ENCODE measurements at regions not wholly inside any gene's neighbourhood (a gene's known extent, or its start where the extent isn't known, plus 50 kb on each side); places are given as distances from the start of the nearest gene placed in this dataset.
"Not testable (repeated sequence)": the region's sequence is repeated elsewhere in the genome, so short reads cannot be mapped to it uniquely, and the experiment has no call there.

- ATAC-seq: no peak
- TF ChIP-seq CSRNP3 (CRISPR knock-in tag; IDR thresholded peaks at IDR 0.05) (no peak), PPARA (CRISPR knock-in tag; IDR thresholded peaks at IDR 0.05; ENCODE audit: borderline replicate concordance) (no peak), GLIS3 (CRISPR knock-in tag; IDR thresholded peaks at IDR 0.05) (no peak), PATZ1 (CRISPR knock-in tag; IDR thresholded peaks at IDR 0.05; ENCODE audit: borderline replicate concordance) (no peak), POU6F1 (CRISPR knock-in tag; IDR thresholded peaks at IDR 0.05; ENCODE audit: borderline replicate concordance, low read depth) (no peak), ZNF70 (CRISPR knock-in tag; IDR thresholded peaks at IDR 0.05) (no peak)
These were observed 87.2 kb downstream of the CAPZA3 start for GRCh38 chr12:18825138-18825537.

- ATAC-seq: no peak
- no peak for TF ChIP-seq ZNF565 (CRISPR knock-in tag; conservative IDR thresholded peaks at IDR 0.05; ENCODE audit: low read depth)
- TF ChIP-seq ZNF8 (CRISPR knock-in tag; IDR thresholded peaks at IDR 0.05): no peak
- no peak for TF ChIP-seq GLIS3 (CRISPR knock-in tag; IDR thresholded peaks at IDR 0.05)
- TF ChIP-seq OSR1 (CRISPR knock-in tag; IDR thresholded peaks at IDR 0.05): no peak
- TF ChIP-seq ZNF70 (CRISPR knock-in tag; IDR thresholded peaks at IDR 0.05): no peak
- TF ChIP-seq TSHZ2 (CRISPR knock-in tag; IDR thresholded peaks at IDR 0.05): no peak
- no peak for TF ChIP-seq PATZ1 (CRISPR knock-in tag; IDR thresholded peaks at IDR 0.05; ENCODE audit: borderline replicate concordance)
- no peak for TF ChIP-seq ARNTL (CRISPR knock-in tag; IDR thresholded peaks at IDR 0.05; ENCODE audit: borderline replicate concordance, low read depth)
- no peak for TF ChIP-seq TOX (CRISPR knock-in tag; IDR thresholded peaks at IDR 0.05; ENCODE audit: borderline replicate concordance)
- TF ChIP-seq ZFP3 (CRISPR knock-in tag; IDR thresholded peaks at IDR 0.05): no peak
- no peak for TF ChIP-seq CSDC2 (CRISPR knock-in tag; IDR thresholded peaks at IDR 0.05)
These were observed 90.0 kb downstream of the CAPZA3 start for GRCh38 chr12:18827913-18828312.

GRCh38 chr12:18828483-18828882 is 90.6 kb downstream of the CAPZA3 start:
- ATAC-seq: no peak
- no peak for TF ChIP-seq SNAI2 (CRISPR knock-in tag; IDR thresholded peaks at IDR 0.05)
- no peak for TF ChIP-seq OSR1 (CRISPR knock-in tag; IDR thresholded peaks at IDR 0.05)

- TF ChIP-seq PATZ1 (CRISPR knock-in tag; IDR thresholded peaks at IDR 0.05; ENCODE audit: borderline replicate concordance): no peak
- TF ChIP-seq ZFP30 (CRISPR knock-in tag; IDR thresholded peaks at IDR 0.05): peak; percentile 95
- ATAC-seq: no peak
These were observed 91.1 kb downstream of the CAPZA3 start for GRCh38 chr12:18828987-18829386.

GRCh38 chr12:18832932-18833331 is 95.0 kb downstream of the CAPZA3 start:
- ATAC-seq: not testable (repeated sequence)
